Stimulated activated CD4-positive, alpha-beta T cell treated with anti-CD3 and anti-CD28 coated beads, Interleukin-1b, Interleukin-23, amount 100 ng/mL, for 48 hours (primary cell): ENCODE measurements at regions not wholly inside any gene's neighbourhood (a gene's known extent, or its start where the extent isn't known, plus 50 kb on each side); places are given as distances from the start of the nearest gene placed in this dataset.

ENCODE experiments used
- DNase-seq: peaks from one replicate; pipeline ENCODE4 v3.0.0-alpha.2; 2020

GRCh38 chr5:63719147-63719546 lies 243.1 kb downstream of the HTR1A start:
- no peak for DNase-seq

GRCh38 chr5:63700241-63700640 lies 262.0 kb downstream of the HTR1A start:
- no peak for DNase-seq

- no peak for DNase-seq
Observed at GRCh38 chr5:63697811-63698210, 264.4 kb downstream of the HTR1A start.

- no peak for DNase-seq
Observed at GRCh38 chr5:63690546-63690945, 271.7 kb downstream of the HTR1A start.

- DNase-seq, result no peak
Observed at GRCh38 chr5:63687854-63688516, 274.3 kb downstream of the HTR1A start.

- DNase-seq, result no peak
Observed at GRCh38 chr5:63686938-63687337, 275.3 kb downstream of the HTR1A start.

DNA sequence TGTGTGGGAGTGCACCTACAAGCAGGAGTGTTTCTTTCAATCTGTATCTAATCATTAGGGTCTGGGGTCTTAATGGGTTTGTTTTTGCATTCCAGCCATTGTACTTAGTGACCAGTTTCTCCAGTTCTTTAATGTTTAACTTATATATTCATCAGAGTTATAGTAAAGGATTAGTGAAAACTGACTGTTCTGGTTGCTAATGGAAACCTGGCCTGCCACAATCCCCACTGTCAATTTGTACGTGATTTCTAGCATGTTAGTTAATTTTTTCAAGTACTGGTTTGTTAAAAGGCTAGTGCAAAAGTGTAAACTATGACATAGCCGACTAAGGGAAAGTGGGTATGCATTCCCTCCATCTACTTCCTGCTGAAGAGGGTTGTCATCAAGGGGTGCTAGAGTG lies 276.1 kb downstream of the HTR1A start:
- no peak for DNase-seq

DNA sequence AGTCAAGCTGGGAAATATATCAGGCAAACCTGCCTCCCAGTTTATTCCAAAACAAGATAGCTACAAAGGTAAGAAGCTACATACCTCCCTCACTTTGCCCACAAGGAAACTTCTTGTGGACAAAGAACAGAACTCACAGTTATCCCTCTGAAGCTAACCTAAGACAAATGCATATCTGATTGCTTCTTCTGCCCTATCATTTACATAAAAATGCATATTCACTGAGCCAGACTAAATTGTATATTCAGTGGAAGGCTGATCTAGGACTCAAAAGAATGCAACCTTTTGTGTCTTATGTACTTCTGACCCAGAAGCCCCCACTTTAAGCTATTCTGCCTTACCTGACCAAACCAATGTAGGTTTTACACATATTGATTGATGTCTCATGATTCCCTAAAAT lies 276.8 kb downstream of the HTR1A start:
- no peak for DNase-seq

GRCh38 chr5:63674881-63675280 lies 287.4 kb downstream of the HTR1A start:
- no peak for DNase-seq

DNA sequence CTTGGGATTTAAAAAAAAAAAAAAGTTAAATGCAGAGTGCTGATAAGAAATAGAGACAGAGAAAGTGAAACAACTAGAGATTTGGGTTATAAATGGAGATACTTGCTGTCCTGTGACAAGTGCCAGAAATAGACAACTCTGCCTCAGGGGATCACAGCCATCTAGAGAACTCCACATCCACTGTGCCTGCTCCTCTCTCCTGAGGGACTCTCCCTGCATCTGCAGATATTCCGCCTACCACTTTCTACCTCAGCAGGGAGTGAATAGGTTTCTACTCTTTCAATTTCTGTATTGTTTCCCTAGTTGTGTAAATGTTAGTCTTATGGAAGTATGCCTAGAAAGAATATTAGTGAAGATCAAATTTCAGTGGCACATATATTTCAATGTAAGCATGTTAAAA lies 307.2 kb downstream of the HTR1A start:
- no peak for DNase-seq

DNA sequence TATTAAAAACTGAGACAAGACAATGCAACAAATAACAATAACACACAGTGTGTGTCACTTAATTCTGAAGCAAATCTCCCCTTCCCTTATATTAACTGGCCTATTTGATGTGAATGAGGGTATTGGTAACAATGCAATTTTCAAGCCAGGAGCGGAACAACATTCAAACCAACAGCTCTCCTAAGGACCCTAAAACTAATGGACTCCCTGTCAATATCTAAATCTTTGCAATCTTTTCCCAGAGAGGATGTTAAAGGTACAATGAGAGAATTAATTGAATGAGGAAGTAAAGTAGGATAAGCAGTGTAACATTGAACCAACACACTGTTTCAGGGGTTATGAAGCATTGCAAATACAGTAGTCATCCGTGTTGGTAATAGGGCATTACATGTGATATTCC lies 311.7 kb downstream of the HTR1A start:
- DNase-seq, result no peak

DNA sequence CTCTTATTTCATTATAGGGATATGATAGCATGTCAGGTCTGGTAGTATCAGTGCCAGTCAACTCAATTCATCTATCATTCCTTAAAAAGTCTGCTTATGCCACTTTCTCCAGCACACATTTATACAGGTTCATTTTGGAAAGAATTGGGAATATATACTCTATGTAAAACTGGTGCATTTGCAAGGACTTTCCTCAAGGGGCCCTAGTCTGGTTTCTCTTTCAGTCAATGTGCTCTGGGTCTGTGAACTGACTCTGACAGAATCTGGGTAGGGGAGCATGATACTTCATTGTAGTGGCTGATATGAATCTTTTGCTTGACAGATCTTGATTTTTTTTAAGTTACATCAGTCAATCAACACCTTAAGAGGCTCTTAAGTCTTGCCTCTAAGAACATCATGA lies 313.9 kb downstream of the HTR1A start:
- no peak for DNase-seq

GRCh38 chr5:63629951-63630630 lies 332.2 kb downstream of the HTR1A start:
- no peak for DNase-seq

DNA sequence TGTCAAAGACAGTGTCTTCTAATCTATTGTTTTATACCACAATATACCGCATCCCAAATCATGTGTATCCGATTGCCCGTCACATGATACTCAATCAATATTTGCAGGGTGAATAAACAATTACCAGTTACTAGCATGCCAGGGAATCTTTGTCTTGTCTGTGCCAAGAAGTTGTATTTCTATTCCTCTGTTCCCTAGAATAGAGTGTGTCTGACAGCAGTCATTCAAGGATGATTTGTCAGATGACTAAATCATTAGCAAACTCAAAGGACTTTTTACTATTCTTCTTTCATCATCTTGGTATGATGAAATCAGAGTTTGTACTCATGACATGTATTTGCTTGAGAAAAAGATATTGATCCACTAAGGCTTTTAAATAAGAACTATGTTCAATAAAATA lies 348.8 kb downstream of the HTR1A start:
- DNase-seq, result no peak

DNA sequence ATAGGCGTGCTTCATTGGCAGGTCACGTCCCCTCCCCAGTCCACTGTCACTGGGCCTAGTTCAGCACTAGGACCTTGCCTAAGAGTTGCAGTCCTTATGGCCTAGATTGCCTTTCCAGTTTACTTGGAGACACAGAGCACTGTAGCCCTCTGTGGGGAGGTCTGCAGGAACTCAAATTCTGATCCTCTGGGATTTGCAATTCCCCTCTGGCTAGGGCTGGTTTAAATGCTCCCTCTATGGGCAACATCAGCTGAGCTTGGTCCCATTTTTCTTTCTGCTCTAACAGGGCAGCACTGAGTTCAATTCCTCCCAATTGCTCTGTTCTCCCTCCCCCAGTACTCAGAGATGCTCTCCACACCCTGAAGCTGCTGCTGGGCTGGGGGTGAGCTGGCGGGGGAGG lies 358.2 kb downstream of the HTR1A start:
- DNase-seq, result no peak

- DNase-seq, result no peak
Observed at GRCh38 chr5:63602971-63603370, 359.3 kb downstream of the HTR1A start.

GRCh38 chr5:63596254-63596653 lies 366.0 kb downstream of the HTR1A start:
- DNase-seq, result no peak

DNA sequence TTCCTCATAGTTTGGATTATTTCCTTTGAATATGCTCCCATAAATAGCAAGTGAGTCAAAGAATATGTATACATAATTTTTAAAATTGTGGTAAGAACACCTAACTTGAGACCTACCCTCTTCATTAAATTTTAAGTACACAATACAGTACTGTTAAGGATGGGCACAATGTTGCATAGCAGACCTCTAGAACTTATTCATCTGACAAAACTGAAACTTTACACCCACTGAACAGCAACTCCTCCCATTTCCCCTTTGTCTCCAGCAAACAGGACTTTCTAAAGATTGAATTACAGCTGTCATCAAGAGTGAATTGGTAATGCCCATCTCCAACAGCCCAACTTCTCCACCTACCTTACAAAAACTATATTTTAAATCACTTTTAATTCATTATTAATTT lies 388.9 kb downstream of the HTR1A start:
- DNase-seq, result no peak

- no peak for DNase-seq
Observed at GRCh38 chr5:63572740-63573139, 389.5 kb downstream of the HTR1A start.

GRCh38 chr5:63570752-63571151 lies 391.5 kb downstream of the HTR1A start:
- DNase-seq, result no peak

DNA sequence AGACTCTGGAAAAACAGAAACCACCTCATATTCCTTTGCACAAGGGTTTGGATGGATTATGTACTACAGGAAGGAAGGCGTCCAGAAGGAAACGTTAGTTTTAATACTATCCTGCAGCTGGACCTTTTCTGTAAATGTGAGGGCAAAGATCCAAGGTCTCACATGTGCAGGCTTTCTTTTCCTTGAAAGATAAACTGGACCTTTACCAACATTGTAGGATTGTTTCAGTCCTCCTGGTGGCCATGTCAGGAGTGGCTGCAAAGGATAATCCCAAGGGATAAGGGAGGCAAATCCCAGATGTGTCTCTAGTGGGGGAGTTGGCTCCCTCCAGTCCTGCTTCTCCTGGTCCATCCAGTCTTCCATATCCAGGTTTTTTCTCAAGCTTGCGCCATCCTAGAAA lies 397.5 kb downstream of the HTR1A start:
- DNase-seq, result no peak

- DNase-seq, result no peak
Observed at GRCh38 chr5:63563008-63563917, 399.0 kb downstream of the HTR1A start.

GRCh38 chr5:63555874-63556273 lies 406.4 kb downstream of the HTR1A start:
- no peak for DNase-seq

GRCh38 chr5:63554191-63554590 lies 408.1 kb downstream of the HTR1A start:
- DNase-seq, result no peak
